GM20000 (cell line): ENCODE measurements at regions not wholly inside any gene's neighbourhood (a gene's known extent, or its start where the extent isn't known, plus 50 kb on each side); places are given as distances from the start of the nearest gene placed in this dataset.
"Not testable (repeated sequence)": the region's sequence is repeated elsewhere in the genome, so short reads cannot be mapped to it uniquely, and the experiment has no call there.

Source experiments
- DNase-seq: peaks from one replicate; pipeline ENCODE4 v3.0.0; 2012; ENCODE audit warnings: low spot score
- TF ChIP-seq, protein P1 (sequence below): IDR thresholded peaks from 2 replicates; pipeline ENCODE4 v1.5.1; 2012; ENCODE audit warnings: mild to moderate bottlenecking, control low read depth; ENCODE audit errors: extremely low read depth, missing control alignments

- TF ChIP-seq, protein P1, sequence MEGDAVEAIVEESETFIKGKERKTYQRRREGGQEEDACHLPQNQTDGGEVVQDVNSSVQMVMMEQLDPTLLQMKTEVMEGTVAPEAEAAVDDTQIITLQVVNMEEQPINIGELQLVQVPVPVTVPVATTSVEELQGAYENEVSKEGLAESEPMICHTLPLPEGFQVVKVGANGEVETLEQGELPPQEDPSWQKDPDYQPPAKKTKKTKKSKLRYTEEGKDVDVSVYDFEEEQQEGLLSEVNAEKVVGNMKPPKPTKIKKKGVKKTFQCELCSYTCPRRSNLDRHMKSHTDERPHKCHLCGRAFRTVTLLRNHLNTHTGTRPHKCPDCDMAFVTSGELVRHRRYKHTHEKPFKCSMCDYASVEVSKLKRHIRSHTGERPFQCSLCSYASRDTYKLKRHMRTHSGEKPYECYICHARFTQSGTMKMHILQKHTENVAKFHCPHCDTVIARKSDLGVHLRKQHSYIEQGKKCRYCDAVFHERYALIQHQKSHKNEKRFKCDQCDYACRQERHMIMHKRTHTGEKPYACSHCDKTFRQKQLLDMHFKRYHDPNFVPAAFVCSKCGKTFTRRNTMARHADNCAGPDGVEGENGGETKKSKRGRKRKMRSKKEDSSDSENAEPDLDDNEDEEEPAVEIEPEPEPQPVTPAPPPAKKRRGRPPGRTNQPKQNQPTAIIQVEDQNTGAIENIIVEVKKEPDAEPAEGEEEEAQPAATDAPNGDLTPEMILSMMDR, result no peak
- DNase-seq, result no peak
These were observed 148.7 kb upstream of the EDNRB start for GRCh38 chr13:78067290-78067689.

DNA sequence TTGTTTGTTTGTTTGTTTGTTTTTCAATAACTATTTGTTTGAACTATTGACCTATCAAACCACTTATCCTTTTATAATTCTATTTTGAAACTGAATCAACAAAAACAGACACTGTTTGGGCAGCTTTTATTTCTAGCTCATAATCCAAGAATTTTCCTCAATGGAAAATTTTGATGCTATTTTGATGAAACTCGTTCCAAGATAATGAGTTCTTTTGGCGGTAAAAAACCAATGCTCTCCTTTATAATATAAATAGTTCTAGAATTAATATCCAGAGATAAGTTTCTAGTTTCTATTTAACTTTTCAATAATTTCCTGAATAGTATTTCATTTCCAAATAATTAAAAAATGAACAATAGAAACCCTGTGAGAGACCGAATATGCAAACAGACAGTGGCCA, 146.5 kb upstream of the EDNRB start:
- TF ChIP-seq, protein P1, result no peak
- DNase-seq, result no peak

GRCh38 chr13:78061806-78062205, 143.2 kb upstream of the EDNRB start:
- TF ChIP-seq, protein P1, result no peak
- no peak for DNase-seq

DNA sequence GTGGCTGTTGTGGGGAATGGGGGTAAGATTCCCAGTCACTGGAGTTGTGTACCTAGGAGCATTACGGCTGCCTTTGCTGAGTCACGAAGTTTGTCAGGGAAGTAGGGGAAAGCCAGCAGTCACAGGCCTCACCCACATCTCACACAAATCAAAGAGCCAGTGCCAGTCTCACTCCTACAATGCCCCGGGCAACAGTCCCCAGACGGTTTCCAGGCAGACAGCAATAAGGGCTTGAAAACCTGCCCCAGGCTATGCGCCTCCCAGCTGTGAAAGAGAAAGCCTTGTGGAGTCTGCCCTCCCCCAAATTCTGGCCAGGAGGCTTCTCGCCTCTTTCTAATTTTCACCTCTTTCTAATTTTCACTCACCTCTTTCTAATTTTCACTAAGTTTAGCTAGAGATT, 142.3 kb upstream of the EDNRB start:
- TF ChIP-seq, protein P1, result no peak
- no peak for DNase-seq

DNA sequence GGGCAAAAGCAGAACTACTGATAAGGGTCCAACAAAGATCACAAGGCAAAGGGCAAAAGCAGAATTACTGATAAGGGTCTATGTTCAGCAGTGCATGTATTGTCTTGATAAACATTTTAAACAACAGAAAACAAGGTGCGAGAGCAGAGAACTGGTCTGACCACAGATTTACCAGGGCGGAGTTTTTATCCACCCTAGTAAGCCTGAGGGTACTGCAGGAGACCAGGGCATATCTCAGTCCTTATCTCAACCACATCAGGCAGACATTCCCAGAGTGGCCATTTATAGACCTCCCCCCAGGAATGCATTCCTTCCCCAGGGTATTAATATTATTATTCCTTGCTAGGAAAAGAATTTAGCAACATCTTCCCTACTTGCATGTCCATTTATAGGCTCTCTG, 138.2 kb upstream of the EDNRB start:
- not testable (repeated sequence) for DNase-seq

DNA sequence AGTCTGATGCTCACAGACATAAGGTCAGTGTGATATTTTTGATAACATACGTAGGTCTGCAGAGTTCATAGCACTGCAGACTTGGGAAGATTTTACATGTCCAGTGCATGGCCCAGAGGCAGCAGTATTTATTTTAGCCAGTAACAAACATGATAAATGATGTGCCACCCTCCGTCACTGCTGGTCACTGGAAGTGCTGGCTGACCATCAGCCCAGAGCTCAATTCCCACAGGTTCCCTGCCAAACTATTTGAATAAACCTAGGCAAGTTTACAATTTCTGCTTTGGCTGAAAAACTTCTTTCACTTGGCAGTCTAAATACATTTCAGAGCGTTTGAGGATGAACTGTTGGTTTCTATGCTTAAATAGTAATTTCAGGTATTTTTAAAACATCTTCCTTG, 135.5 kb upstream of the EDNRB start:
- no peak for DNase-seq
- TF ChIP-seq, protein P1, result no peak

- TF ChIP-seq, protein P1, result no peak
- DNase-seq, result no peak
These were observed 128.5 kb upstream of the EDNRB start for GRCh38 chr13:78047151-78047550.

DNA sequence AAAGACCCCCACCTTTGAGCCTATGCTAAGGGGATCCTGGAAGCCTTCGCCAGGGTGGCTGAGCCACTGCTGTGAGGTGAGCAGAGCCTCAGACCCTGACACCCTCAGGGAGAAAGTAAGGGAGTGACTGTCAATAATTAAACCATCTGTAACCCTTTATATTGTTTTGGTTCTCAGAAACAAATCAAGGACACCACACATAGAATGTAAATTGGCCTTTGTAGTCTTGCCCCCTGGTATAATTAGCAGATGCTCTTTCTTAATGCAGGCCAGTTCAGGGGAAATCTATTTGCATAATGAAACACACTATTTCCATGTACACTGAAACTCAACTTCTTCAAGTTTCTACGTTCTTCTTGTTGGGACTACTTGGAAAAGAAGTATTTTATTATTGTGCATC, 127.7 kb upstream of the EDNRB start:
- DNase-seq, result no peak
- TF ChIP-seq, protein P1, result no peak
